KBM-7 (cell line): ENCODE measurements at regions not wholly inside any gene's neighbourhood (a gene's known extent, or its start where the extent isn't known, plus 50 kb on each side); places are given as distances from the start of the nearest gene placed in this dataset.
"Not testable (repeated sequence)": the region's sequence is repeated elsewhere in the genome, so short reads cannot be mapped to it uniquely, and the experiment has no call there.

ENCODE experiments used
- DNase-seq: peaks from one replicate; pipeline ENCODE4 v3.0.0-alpha.2; 2015
- in situ Hi-C: fragments of 300-500 bp; cut with MboI; formaldehyde crosslinking; loops from 2 replicates; pipeline ENCODE4 v1.14.3; 2020; ENCODE audit warnings: low sequenced_read_pairs, low pct_unique_long_range_greater_than_20kb, mixed read lengths

DNA sequence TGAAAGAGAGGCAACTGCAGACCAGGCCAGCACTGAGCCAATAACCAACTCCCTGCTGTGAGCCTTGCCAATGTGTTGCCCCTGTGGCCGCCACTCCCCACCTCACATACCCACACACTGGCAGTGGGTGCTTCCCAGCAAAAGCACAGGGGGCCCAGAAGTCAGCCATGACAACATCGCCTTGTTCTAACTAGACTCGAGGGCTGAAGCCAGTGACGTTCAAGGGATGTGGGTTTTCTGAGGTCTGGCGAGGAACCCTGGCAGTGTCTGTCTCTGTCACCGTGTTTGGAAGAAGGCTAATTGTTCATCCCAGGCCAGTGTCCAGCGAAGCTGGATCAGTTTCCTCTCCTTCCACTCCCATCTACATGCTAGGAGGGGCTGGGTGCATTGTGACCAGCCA, 311.8 kb upstream of the AMIGO2 start:
- in situ Hi-C loops: loop anchor here (25.0 kb wide), 1 partner anchor 179 kb away; no protein-coding TSS in a partner anchor
- no peak for DNase-seq

DNA sequence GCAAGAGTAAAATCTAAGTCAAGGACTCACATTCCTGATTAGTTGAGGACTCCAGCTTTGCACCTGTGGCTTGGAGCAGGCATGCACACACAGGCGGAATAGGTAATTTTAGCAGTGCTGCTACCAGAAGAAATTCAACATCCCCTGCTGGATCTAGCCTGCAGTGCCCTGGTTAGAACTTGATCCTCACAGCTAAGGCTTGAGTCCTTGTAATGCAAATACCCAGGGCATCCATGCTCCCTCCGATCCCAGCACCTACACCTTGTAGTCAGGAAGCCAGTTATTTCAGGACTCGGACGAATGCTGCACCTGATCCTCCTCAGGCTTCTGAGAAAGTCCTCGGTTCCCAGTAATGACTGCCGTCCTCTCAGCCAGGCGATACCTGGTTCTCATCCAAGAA, 309.0 kb upstream of the AMIGO2 start:
- no peak for DNase-seq
- in situ Hi-C loops: loop anchor here (25.0 kb wide), 1 partner anchor 176 kb away; no protein-coding TSS in a partner anchor

DNA sequence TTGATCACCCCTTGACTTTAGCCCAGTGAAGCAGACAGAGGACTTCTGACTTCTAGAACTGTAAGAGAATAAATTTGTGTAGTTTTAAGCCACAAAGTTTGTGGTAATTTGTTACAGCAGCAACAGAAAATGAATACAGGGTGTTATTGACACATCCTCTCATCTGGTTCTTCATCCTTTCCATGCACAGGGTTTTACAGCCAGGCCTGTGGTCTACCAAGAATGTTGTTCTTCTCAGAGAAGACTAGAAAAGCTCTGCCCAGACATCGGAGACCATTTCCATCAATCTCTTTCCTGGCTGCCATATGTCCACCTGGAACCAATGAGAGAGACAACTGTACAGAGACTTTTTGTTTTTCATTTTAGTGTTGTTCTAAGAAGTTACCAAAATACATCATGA, 308.2 kb upstream of the AMIGO2 start:
- DNase-seq: no peak
- in situ Hi-C loops: loop anchor here (25.0 kb wide), 1 partner anchor 176 kb away; no protein-coding TSS in a partner anchor

DNA sequence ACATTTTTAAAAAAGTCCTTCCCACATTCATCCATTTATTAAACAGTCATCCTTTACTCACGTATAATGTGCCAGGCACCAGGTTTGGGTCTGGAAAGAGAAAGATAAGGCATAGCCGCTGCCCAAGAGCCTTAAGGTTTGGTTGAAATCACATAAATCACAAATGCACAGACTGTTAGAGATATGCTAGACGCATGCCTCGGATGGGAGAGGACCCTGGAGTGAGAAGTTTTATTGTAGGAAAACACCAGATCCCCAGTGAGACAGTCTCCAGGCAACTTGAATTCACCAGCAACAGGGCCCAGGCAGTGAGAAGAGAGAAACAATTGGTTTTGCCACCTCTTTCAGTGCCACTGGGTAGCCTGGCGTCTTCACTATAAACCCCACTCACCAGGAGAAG, 305.9 kb upstream of the AMIGO2 start:
- in situ Hi-C loops: loop anchor here (25.0 kb wide), 1 partner anchor 173 kb away; no protein-coding TSS in a partner anchor
- no peak for DNase-seq

DNA sequence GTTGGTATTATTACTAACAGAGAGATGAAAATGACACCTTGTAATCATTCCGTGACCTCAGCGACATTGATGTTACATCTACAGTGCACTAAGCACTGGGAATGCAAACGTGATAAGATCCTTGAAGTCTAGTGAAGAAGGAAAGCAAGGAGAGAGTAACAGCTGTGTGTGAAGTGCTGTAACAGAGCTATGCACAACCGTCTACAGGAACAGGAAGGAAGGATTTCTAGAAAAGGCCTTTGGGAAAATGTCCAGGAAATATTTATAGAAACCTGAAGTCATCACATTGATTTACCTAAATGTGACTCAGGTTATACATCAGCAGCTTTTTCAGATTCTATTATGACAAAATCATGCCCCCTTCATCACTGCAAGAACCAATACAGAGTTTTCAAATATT, 304.2 kb upstream of the AMIGO2 start:
- in situ Hi-C loops: loop anchor here (25.0 kb wide), 1 partner anchor 172 kb away; no protein-coding TSS in a partner anchor
- DNase-seq: no peak

DNA sequence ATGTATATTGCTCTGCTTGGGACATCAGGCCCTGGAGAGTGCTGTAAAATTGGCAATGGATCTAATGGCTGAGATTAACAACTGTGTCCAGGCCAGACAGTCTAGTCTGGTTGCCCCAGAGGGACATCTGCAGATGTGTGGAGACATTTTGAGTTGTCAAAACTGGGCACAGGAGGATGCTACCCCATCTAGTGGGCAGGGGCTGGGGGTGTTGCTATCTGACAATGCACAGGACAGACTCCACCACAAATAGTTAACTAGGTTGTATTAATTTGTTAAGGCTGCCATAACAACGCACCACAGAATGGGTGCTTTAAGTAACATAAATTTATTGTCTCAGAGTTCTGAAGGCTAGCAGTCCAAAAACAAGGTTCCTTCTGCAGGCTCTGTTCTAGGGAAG, 302.5 kb upstream of the AMIGO2 start:
- in situ Hi-C loops: loop anchor here (25.0 kb wide), 1 partner anchor 170 kb away; no protein-coding TSS in a partner anchor
- no peak for DNase-seq

DNA sequence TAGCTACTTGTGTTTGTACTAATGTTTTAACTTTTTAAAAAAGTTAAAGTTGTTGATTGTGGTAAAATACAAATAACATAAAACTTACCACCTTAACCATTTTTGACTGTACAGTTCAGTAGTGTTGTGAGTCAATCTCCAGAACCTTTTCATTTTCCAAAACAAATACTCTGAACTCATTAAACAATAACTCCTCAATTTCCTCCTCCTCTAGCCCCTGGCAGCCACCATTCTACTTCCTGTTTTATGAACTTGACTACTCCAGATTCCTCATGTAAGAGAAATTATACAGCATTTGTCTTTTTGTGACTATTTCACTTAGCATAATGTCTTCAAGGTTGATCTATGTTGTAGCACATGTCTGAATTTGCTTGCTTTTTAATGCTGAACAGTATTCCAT, 299.1 kb upstream of the AMIGO2 start:
- in situ Hi-C loops: loop anchor here (25.0 kb wide), 1 partner anchor 167 kb away; no protein-coding TSS in a partner anchor
- DNase-seq: peak; percentile 68

DNA sequence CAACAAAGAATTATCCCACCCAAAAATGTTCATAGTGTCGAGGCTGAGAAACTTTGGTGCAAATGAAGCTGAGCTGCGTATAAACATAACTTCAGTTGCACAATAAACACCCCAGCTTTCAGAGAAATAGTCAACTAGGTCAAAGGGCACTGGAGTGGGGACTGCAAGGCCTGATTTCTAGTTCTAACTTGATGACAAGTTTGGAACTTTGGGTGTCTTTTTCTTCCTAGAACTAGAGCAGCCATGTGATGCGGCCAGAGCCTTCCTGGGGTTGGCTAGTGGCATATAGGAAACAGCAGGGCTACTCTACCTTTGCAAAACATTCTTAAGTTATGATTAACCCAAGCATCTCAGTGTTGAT, 298.4 kb upstream of the AMIGO2 start:
- in situ Hi-C loops: loop anchor here (25.0 kb wide), 1 partner anchor 166 kb away; no protein-coding TSS in a partner anchor
- DNase-seq: no peak

DNA sequence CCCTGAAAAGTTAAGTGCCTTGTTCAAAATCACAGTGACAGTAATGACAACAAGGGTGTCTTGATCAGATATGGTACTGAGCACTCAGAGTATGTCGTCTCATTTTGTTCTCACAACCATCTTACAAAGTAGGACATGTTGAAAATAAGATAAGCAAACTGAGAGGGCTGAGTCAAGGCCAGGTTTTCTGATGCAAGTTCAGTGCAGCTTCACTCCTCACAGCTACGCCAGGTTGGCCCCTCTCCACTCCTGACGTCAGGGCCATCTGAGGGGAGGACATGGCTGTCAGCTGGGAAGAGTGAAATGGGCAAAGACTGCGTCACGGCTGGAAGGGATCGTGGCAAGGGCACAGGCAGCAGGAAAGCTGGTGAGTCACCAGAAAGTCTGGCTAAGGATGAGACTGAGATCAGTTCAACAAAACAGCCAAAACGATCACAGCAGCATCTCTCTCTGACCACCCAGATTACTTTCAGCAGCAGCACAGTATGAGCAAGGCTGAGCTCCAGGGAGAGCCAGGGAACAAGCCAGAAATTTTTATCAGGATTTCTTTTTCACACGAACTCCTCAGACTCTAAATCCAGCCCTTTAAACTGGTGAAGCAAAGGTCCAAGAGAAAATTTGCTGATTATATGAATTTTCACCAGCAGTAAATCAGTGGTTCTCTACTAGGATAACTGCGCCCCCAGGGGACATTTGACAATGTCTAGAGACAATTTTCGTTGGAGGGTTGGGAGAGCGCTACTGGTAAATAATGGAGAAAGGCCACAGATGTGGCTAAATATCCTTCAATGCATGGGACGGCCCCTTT, 297.9 kb upstream of the AMIGO2 start:
- DNase-seq: no peak

DNA sequence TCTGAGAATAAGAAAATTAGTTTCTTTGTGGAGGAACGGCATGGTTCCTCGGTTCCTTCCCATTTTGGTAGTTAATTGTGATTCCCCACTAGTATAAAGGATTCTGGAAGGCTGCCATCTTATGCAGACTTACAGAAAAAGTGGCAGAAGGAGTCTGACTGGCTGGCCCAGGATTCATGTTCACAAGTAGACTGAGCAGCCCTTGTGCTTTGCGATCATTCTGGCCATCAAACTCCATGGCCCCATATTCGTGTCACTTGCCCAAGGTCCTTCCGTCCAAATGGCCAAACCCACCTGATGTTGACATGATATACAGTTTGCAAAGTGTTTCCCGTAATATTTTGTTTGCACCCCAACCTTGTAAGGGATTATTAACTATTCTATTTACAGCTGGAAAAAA, 297.2 kb upstream of the AMIGO2 start:
- in situ Hi-C loops: loop anchor here (25.0 kb wide), 1 partner anchor 165 kb away; no protein-coding TSS in a partner anchor
- no peak for DNase-seq

More for the DNA sequence above, 297.9 kb upstream of the AMIGO2 start:
- in situ Hi-C loops: loop anchor here (25.0 kb wide), 1 partner anchor 165 kb away; no protein-coding TSS in a partner anchor

DNA sequence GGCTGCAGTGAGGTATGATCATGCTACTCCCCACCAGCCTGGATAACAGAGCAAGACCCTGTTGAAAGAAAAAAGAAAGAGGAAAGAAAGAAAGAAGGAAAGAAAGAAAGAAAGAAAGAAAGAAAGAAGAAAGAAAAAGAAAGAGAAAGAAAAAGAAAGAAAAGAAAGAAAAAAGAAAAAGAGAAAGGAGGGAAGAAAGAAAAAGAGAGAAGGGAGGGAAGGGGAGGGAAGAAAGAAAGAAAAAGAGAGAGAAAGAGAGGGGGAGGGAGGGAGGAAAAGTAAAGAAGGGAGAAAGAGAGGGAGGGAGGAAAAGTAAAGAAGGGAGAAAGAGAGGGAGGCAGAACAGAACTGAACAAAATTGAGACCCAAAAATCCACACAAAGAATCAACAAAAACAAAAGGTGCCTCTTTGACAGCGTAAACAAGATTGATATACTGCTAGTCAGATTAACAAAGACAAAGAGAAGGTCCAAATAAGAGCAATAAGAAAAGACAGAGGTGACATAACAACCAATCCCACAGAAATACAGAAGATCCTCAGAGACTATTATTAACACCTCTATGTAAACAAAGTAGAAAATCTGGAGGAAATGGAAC, 293.9 kb upstream of the AMIGO2 start:
- in situ Hi-C loops: no loop called here
- DNase-seq: no peak

DNA sequence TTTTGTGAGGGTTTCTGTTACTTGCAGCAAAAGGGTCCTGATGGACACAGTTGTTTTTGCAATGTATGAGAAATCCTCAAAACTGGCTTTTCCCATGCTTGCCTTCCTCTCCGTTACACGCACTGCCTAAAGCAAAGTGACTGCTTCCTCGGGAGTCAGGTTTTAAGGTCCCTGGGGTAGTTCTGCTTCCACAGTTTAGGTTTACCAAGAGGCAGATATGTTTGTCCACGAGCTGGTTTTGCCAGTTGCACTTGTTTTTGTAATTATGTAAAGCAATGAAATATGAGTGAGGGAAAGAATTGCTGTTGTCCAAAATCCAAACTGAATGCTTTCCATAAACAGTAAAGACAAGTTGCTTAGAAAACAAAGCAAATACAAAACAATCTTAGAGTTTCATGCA, 290.7 kb upstream of the AMIGO2 start:
- DNase-seq: no peak
- in situ Hi-C loops: no loop called here

DNA sequence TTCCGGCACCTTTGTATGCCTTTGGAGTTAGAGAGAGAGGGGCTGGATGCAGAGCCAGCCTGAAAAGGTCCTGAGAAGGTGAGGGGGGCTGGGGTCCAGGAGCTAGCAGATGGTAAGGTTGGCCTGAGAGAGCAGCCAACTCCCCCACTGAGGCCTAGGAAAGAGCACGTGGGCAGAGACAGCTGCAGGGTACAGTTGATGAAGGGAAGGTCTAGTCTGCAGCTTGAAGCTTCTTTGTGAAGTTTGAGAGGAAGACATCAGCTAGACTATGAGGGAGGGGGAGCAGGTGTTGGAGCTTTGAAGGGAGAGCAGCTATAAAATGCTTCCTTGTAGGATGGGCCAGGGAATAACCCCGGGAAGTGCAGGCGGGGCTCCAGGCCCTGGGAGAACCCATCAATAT, 289.3 kb upstream of the AMIGO2 start:
- in situ Hi-C loops: no loop called here

DNA sequence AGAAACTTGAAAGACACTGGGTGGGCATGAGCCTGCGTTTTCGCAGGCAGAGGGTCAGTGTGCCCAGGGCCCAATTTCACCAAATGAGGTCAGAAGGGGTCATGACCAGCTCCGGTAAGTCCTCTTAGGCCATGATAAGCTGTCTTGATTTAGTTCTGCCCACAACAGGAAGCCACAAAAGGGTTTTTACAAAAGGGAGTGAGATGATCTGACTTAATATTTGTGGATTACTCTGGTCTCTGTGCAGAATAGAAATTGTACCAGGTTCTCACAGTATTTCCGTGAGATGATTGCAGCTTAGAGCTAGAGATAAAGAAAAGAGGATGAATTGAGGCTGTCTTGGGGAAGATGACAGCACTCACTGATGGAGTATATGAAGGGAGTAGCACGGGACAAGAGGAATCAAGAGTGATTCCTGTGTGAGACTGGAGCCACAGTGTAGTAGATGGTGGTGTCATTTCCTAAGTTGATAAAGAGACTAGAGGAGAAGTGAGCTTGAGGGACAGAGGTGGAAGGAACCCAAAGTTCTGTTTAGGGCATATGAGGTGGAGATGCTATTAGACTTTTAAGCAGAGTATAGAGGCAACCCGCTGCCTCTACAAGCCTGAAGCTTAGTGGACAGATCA, 288.3 kb upstream of the AMIGO2 start:
- in situ Hi-C loops: no loop called here
- DNase-seq: no peak

More for the DNA sequence above, 289.3 kb upstream of the AMIGO2 start:
- DNase-seq: no peak

DNA sequence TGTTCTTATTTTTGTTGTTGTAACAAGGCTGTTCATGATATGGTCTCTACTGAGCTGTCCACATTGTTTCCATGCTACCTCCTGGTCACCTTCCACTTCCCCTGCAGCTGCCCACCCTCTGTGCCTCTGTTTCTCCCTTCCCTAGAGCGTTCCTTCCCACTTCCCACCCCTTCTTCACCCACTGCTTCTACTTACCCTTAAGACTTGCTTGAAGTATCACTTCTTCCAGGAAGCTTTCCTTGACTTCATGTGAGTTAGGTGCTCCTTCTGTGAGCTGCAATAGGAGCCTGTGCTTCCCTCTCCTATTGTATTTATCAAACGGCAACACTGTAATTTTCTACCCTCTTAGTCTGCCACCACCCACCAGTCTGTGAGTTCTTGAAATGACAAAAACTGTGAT, 286.8 kb upstream of the AMIGO2 start:
- in situ Hi-C loops: no loop called here
- DNase-seq: no peak

DNA sequence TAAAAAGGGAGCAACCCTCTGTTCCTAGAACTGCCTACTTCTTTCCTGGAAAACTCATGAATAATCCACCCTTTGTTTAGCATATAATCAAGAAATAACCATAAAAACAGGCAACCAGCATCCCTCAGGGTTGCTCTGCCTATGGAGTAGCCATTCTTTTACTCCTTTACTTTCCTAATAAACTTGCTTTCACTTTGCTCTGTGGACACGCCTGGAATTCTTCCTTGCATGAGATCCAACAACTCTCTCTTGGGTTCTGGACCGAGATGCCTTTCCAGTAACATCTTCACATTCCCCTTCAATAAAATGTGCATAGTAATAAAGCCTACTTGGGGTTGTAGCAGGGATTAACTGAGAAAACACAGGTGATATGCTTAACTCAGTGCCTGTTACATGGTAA, 286.4 kb upstream of the AMIGO2 start:
- no peak for DNase-seq
- in situ Hi-C loops: no loop called here

DNA sequence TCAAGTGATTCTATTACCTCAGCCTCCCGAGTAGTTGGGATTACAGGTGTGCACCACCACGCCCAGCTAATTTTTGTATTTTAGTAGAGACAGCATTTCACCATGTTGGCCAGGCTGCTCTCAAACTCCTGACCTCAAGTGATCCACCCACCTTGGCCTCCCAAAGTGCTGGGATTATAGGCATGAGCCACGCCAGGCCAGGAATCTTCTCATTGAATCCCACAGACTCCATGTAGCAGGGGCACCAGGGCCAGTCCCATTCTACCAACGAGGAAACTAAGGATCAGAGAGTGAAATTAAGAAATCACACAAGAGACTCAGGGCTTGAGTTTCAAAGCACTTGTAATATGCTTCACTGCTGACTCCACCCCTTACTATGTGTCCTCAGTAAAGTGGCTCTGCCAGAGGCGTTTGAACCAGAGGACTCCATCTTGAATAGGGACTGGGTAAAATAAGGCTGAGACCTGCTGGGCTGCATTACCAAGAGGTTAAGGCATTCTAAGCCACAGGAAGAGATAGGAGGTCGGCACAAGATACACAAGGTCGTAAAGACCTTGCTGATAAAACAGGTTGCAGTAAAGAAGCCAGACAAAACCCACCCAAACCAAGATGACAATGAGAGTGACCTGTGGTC, 285.8 kb upstream of the AMIGO2 start:
- in situ Hi-C loops, DNase-seq: not testable (repeated sequence)

DNA sequence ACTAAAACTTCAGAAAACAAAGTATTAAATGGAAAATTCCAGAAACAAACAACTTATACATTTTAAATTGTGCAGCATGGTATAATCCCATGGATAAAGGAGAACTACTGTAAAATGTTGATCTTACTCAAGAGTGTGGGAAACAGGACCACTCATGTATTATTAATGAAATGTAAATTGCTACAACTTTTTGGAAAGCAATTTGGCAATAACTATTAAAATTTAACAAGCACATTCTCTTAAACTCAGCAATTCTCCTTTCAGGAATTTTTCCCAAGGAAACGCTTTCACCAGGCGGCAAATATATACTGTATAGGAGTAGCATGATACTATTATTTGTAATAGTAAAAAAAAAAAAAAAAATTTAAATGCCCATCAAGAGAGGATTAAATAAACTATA, 284.5 kb upstream of the AMIGO2 start:
- in situ Hi-C loops: no loop called here

DNA sequence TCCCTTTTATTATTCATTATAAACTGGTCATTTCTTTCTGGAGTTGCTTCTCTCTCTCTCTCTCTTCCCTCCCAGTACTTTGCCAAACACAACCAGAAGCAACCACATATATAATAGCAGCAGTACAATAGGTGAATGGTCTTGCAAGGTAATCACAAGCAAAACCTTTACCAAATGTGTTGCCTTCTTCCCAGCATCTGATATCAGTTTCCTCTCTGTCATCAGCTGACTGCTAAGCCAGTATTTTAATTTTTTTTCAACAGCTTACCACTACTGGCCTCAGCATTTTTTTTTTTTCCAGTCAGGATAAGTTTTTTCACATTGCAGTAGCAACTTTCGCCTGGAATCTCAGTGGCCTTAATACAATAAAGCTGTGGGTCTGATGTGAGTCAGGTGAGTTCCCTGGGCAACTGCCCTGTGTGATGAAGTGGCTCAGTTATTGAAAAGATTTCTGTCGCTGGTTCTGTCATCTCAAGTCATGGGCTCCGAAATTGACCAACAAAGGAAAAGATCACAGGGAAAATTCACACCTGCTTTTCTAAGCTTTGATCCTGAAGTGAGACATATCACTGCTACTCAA, 282.5 kb upstream of the AMIGO2 start:
- no peak for DNase-seq
- in situ Hi-C loops: no loop called here

More for the DNA sequence above, 284.5 kb upstream of the AMIGO2 start:
- no peak for DNase-seq
